ENCODE measurements at regions not wholly inside any gene's neighbourhood (a gene's known extent, or its start where the extent isn't known, plus 50 kb on each side); places are given as distances from the start of the nearest gene placed in this dataset.
A peak's percentile ranks its signal among the peaks of the same experiment; 100 is the strongest.
"Not testable (repeated sequence)": the region's sequence is repeated elsewhere in the genome, so short reads cannot be mapped to it uniquely, and the experiment has no call there.

- Histone ChIP-seq H3K4me1 (ENCODE audit: insufficient read depth) (no peaks in the 10 kb centered on the region), H3K4me3 (ENCODE audit: low read depth, low read length) (no peak overlapping the region), H3K27ac (ENCODE audit: low read depth) (no peak overlapping the region), H3K36me3 (ENCODE audit: insufficient read depth) (no peaks in the 10 kb centered on the region)
- 60% methylated on average over 10 of the region's 10 CpGs for WGBS
- DNase-seq (ENCODE audit: extremely low spot score): no peak
Observed at GRCh38 chr11:27234043-27234668, 128.9 kb downstream of the CCDC34 start.

- no peaks in the 10 kb centered on the region for H3K4me1 ChIP-seq (ENCODE audit: insufficient read depth)
- DNase-seq (ENCODE audit: extremely low spot score): no peak
- H3K36me3 ChIP-seq (ENCODE audit: insufficient read depth): no peaks in the 10 kb centered on the region
- WGBS: 84% methylated on average over 3 of the region's 3 CpGs
- H3K4me3 ChIP-seq (ENCODE audit: low read depth, low read length): no peak overlapping the region
- H3K27ac ChIP-seq (ENCODE audit: low read depth): no peak overlapping the region
Observed at GRCh38 chr11:27233654-27234042, 129.4 kb downstream of the CCDC34 start.

- WGBS: 30% methylated on average over 6 of the region's 6 CpGs
- Histone ChIP-seq H3K36me3 (ENCODE audit: insufficient read depth) (no peaks in the 10 kb centered on the region), H3K27ac (ENCODE audit: low read depth) (no peak overlapping the region), H3K4me1 (ENCODE audit: insufficient read depth) (no peaks in the 10 kb centered on the region), H3K4me3 (ENCODE audit: low read depth, low read length) (no peak overlapping the region)
- no peak for DNase-seq (ENCODE audit: extremely low spot score)
Observed at GRCh38 chr11:27231530-27231929, 131.5 kb downstream of the CCDC34 start.

GRCh38 chr11:27230192-27230572 is 132.8 kb downstream of the CCDC34 start:
- Histone ChIP-seq H3K27ac (ENCODE audit: low read depth) (no peak overlapping the region), H3K36me3 (ENCODE audit: insufficient read depth) (no peaks in the 10 kb centered on the region), H3K4me1 (ENCODE audit: insufficient read depth) (no peaks in the 10 kb centered on the region), H3K4me3 (ENCODE audit: low read depth, low read length) (no peak overlapping the region)
- DNase-seq (ENCODE audit: extremely low spot score): no peak
- WGBS: 99% methylated on average over 1 of the region's 1 CpG

- H3K4me1 ChIP-seq (ENCODE audit: insufficient read depth): no peaks in the 10 kb centered on the region
- DNase-seq (ENCODE audit: extremely low spot score): no peak
- WGBS: 37% methylated on average over 2 of the region's 2 CpGs
- H3K36me3 ChIP-seq (ENCODE audit: insufficient read depth): no peaks in the 10 kb centered on the region
- H3K27ac ChIP-seq (ENCODE audit: low read depth): no peak overlapping the region
- H3K4me3 ChIP-seq (ENCODE audit: low read depth, low read length): no peak overlapping the region
Observed at GRCh38 chr11:27229511-27230191, 133.4 kb downstream of the CCDC34 start.

- no peak for DNase-seq (ENCODE audit: extremely low spot score)
- Histone ChIP-seq H3K4me1 (ENCODE audit: insufficient read depth) (no peaks in the 10 kb centered on the region), H3K4me3 (ENCODE audit: low read depth, low read length) (no peak overlapping the region), H3K27ac (ENCODE audit: low read depth) (no peak overlapping the region), H3K36me3 (ENCODE audit: insufficient read depth) (no peaks in the 10 kb centered on the region)
- 63% methylated on average over 2 of the region's 2 CpGs for WGBS
Observed at GRCh38 chr11:27228906-27229290, 134.1 kb downstream of the CCDC34 start.

- 68% methylated on average over 7 of the region's 7 CpGs for WGBS
- no peak for DNase-seq (ENCODE audit: extremely low spot score)
- Histone ChIP-seq H3K36me3 (ENCODE audit: insufficient read depth) (no peaks in the 10 kb centered on the region), H3K4me3 (ENCODE audit: low read depth, low read length) (no peak overlapping the region), H3K27ac (ENCODE audit: low read depth) (no peak overlapping the region), H3K4me1 (ENCODE audit: insufficient read depth) (no peaks in the 10 kb centered on the region)
Observed at GRCh38 chr11:27228232-27228905, 134.6 kb downstream of the CCDC34 start.

GRCh38 chr11:27227736-27228135 is 135.3 kb downstream of the CCDC34 start:
- Histone ChIP-seq H3K27ac (ENCODE audit: low read depth) (no peak overlapping the region), H3K4me1 (ENCODE audit: insufficient read depth) (no peaks in the 10 kb centered on the region), H3K36me3 (ENCODE audit: insufficient read depth) (no peaks in the 10 kb centered on the region), H3K4me3 (ENCODE audit: low read depth, low read length) (no peak overlapping the region)
- WGBS: 56% methylated on average over 5 of the region's 5 CpGs
- DNase-seq (ENCODE audit: extremely low spot score): no peak

GRCh38 chr11:27219487-27220039 is 143.5 kb downstream of the CCDC34 start:
- not testable (repeated sequence) for DNase-seq (ENCODE audit: extremely low spot score); H3K4me1 ChIP-seq (ENCODE audit: insufficient read depth); H3K4me3 ChIP-seq (ENCODE audit: low read depth, low read length); H3K27ac ChIP-seq (ENCODE audit: low read depth); H3K36me3 ChIP-seq (ENCODE audit: insufficient read depth)
- WGBS: 88% methylated on average over 24 of the region's 24 CpGs

GRCh38 chr11:27218421-27219038 is 144.5 kb downstream of the CCDC34 start:
- peaks cover 2% of the 10 kb centered on the region for H3K4me1 ChIP-seq (ENCODE audit: insufficient read depth)
- H3K36me3 ChIP-seq (ENCODE audit: insufficient read depth): no peaks in the 10 kb centered on the region
- no peak overlapping the region for H3K27ac ChIP-seq (ENCODE audit: low read depth)
- H3K4me3 ChIP-seq (ENCODE audit: low read depth, low read length): no peak overlapping the region
- no peak for DNase-seq (ENCODE audit: extremely low spot score)
- 61% methylated on average over 3 of the region's 3 CpGs for WGBS

GRCh38 chr11:27217948-27218420 is 145.0 kb downstream of the CCDC34 start:
- WGBS: 83% methylated on average over 1 of the region's 1 CpG
- DNase-seq (ENCODE audit: extremely low spot score): no peak
- no peak overlapping the region for H3K4me3 ChIP-seq (ENCODE audit: low read depth, low read length)
- H3K27ac ChIP-seq (ENCODE audit: low read depth): no peak overlapping the region
- H3K4me1 ChIP-seq (ENCODE audit: insufficient read depth): peaks cover 3% of the 10 kb centered on the region
- no peaks in the 10 kb centered on the region for H3K36me3 ChIP-seq (ENCODE audit: insufficient read depth)

- no peak overlapping the region for H3K27ac ChIP-seq (ENCODE audit: low read depth)
- peaks cover 3% of the 10 kb centered on the region for H3K4me1 ChIP-seq (ENCODE audit: insufficient read depth)
Observed at GRCh38 chr11:27217496-27217895, 145.5 kb downstream of the CCDC34 start.

GRCh38 chr11:27216270-27217149 is 146.5 kb downstream of the CCDC34 start:
- peaks cover 3% of the 10 kb centered on the region for H3K4me1 ChIP-seq (ENCODE audit: insufficient read depth)
- H3K4me3 ChIP-seq (ENCODE audit: low read depth, low read length): no peak overlapping the region
- H3K36me3 ChIP-seq (ENCODE audit: insufficient read depth): no peaks in the 10 kb centered on the region
- no peak for DNase-seq (ENCODE audit: extremely low spot score)
- WGBS: 14% methylated on average over 5 of the region's 5 CpGs
- peak overlapping the region; percentile 12 for H3K27ac ChIP-seq (ENCODE audit: low read depth)

More at GRCh38 chr11:27217496-27217895, 145.5 kb downstream of the CCDC34 start:
- H3K36me3 ChIP-seq (ENCODE audit: insufficient read depth): no peaks in the 10 kb centered on the region
- H3K4me3 ChIP-seq (ENCODE audit: low read depth, low read length): no peak overlapping the region
- WGBS: 83% methylated on average over 2 of the region's 2 CpGs
- no peak for DNase-seq (ENCODE audit: extremely low spot score)
